ENCODE measurements at regions not wholly inside any gene's neighbourhood (a gene's known extent, or its start where the extent isn't known, plus 50 kb on each side); places are given as distances from the start of the nearest gene placed in this dataset.

DNA sequence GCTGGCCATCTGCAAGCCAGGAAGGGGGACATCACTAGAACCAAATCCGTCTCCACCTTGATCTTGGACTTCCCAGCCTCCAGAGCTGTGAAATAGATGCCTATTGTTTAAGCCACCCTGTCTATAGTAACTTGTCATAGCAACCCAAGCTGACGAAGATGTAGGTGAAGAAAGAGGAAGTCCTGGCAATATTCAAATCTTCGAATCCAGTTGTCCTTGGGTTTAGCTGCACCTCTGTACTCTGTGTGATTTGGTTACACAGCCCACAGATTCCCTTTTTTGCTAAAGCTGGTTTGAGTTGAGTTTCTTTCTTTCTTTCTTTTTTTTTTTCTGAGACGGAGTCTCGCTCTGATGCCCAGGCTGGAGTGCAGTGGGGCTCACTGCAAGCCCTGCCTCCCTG is 68.0 kb upstream of the XCR1 start:
- no peak for TF ChIP-seq POLR2A (IDR thresholded peaks at IDR 0.05; ENCODE audit: low read length)
- no peak for TF ChIP-seq GATA1 (IDR thresholded peaks at IDR 0.05; ENCODE audit: low read depth, low read length)
